GM12891 (cell line): ENCODE measurements at regions not wholly inside any gene's neighbourhood (a gene's known extent, or its start where the extent isn't known, plus 50 kb on each side); places are given as distances from the start of the nearest gene placed in this dataset.

Source experiments
- DNase-seq: peaks from one replicate; pipeline ENCODE4 v3.0.0; 2011; ENCODE audit warnings: low spot score; ENCODE audit not compliant: insufficient read length
- FAIRE-seq: peaks from 2 replicates; lab custom pipeline; 2011; peaks lifted over from hg19 to GRCh38; lab: Jason Lieb, UNC
- PAX5 ChIP-seq: IDR thresholded peaks from 2 replicates; pipeline ENCODE4 v1.6.1; 2011; ENCODE audit warnings: low read length, moderate library complexity, mild to moderate bottlenecking; ENCODE audit not compliant: insufficient read depth, severe bottlenecking
- POLR2A ChIP-seq: IDR thresholded peaks from 2 replicates; pipeline ENCODE4 v1.6.1; 2011; ENCODE audit warnings: low read depth, low read length, control low read depth
- POLR2AphosphoS5 ChIP-seq: IDR thresholded peaks from 2 replicates; pipeline ENCODE4 v1.6.1; 2011; ENCODE audit warnings: low read depth, low read length, control low read depth
- POU2F2 ChIP-seq: IDR thresholded peaks from 2 replicates; pipeline ENCODE4 v1.6.1; 2011; ENCODE audit warnings: low read depth, mild to moderate bottlenecking, control low read depth, low read length, moderate library complexity
- SPI1 ChIP-seq: IDR thresholded peaks from 2 replicates; pipeline ENCODE4 v1.6.1; 2011; ENCODE audit warnings: low read depth, low read length, control low read depth
- TAF1 ChIP-seq: IDR thresholded peaks from 2 replicates; pipeline ENCODE4 v1.6.1; 2011; ENCODE audit warnings: low read depth, low read length, control low read depth

- DNase-seq (no peak), FAIRE-seq (no peak)
- TF ChIP-seq POU2F2 = no peak
- TF ChIP-seq PAX5 = no peak
- no peak for TF ChIP-seq SPI1
- no peak for TF ChIP-seq POLR2A
Measured at GRCh38 chr18:41805341-41805740, 149.7 kb upstream of the PIK3C3 start.

GRCh38 chr18:41798879-41799278 lies 156.2 kb upstream of the PIK3C3 start:
- TF ChIP-seq POLR2A = no peak
- TF ChIP-seq POU2F2 = no peak
- no peak for TF ChIP-seq SPI1
- no peak for TF ChIP-seq TAF1
- TF ChIP-seq PAX5 = no peak
- no peak for TF ChIP-seq POLR2AphosphoS5
- no peak for DNase-seq
- no peak for FAIRE-seq

GRCh38 chr18:41790687-41791086 lies 164.3 kb upstream of the PIK3C3 start:
- DNase-seq (no peak), FAIRE-seq (no peak)

GRCh38 chr18:41789001-41789400 lies 166.0 kb upstream of the PIK3C3 start:
- FAIRE-seq (no peak), DNase-seq (no peak)
- TF ChIP-seq POLR2AphosphoS5 (no peak), POU2F2 (no peak), POLR2A (no peak), PAX5 (no peak), SPI1 (no peak), TAF1 (no peak)

More at GRCh38 chr18:41790687-41791086, 164.3 kb upstream of the PIK3C3 start:
- TF ChIP-seq TAF1 (no peak), POLR2AphosphoS5 (no peak), POU2F2 (no peak), SPI1 (no peak), PAX5 (no peak), POLR2A (no peak)

DNA sequence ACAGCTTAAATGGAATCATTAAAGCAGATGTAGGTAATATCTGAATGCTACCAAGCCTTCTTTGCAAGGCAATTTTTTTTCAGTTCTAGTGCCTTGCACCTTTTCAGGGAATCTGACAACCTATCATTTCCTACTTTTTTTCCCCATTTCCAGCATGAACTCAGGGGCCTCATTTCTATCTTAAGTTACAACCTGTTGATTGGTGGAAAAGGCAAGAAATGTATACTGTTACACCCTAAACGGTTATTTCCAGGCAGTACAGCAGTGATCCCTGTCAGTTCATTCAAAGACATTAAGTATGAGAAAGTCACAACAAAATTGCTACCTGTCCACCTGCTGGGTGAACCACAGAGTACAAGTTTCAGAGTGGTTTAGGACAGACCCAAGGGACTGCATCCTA lies 171.2 kb upstream of the PIK3C3 start:
- TF ChIP-seq TAF1 (no peak), POLR2A (no peak), SPI1 (no peak), PAX5 (no peak), POLR2AphosphoS5 (no peak), POU2F2 (no peak)
- no peak for DNase-seq
- no peak for FAIRE-seq

DNA sequence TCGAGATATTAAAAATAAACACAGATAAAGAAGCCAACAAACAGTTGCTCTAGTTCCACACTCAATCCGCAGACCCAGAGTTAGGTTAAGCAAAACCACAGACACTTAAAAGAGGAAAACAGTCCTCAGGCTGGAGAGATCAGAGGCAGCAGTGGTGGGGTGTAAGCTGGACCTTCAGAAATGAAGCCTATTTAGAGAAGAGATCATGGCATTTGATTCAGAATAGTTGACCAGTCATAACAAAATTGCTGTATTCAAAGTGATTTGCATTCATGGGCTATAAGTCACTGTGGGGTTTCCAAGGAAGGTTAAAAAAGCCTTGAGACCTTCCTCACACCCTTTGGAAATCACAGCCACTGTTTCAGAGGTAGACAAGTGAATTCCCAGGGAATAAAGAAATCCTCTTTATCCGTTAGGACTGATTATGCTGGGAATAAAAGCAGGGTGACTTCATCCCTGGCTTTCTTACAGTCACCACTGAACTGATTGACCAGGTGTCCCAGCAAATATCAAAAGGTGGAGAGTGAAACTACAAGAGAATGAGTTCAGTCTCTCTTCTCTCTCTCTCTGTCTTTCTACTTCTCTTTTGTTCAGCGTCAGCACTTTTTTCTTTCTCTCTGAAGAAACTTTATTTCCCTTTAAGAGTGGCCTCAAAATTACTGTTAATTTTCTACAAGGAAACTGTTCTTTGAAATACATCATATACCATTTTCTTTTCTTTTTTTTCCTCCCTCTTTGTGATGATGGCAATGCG lies 171.8 kb upstream of the PIK3C3 start:
- FAIRE-seq (no peak), DNase-seq (no peak)
- TF ChIP-seq POU2F2 (no peak), POLR2A (no peak), TAF1 (no peak), SPI1 (no peak), PAX5 (no peak), POLR2AphosphoS5 (no peak)

DNA sequence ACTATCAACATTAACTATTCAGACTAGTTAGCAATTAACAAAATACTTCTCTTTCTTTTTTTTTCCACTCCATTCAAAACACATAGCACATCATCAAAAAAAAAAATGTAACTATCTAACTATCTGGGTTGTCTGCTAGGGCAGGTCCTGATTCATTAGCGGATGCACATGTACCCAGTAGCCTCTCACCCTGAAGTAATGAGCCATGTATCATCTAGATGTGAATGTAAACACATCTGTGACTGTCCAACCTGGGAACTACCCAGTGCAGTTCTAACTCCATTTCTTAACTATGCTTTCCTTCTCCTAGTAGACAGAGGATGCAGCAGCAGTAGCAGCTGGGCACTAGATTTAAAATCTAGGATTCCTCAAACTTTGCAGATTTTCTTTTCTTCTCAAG lies 183.1 kb upstream of the PIK3C3 start:
- TF ChIP-seq PAX5 (no peak), POLR2AphosphoS5 (no peak), POU2F2 (no peak), POLR2A (no peak), TAF1 (no peak), SPI1 (no peak)
- no peak for DNase-seq
- no peak for FAIRE-seq

GRCh38 chr18:41769265-41769664 lies 185.8 kb upstream of the PIK3C3 start:
- no peak for DNase-seq
- no peak for FAIRE-seq
- no peak for TF ChIP-seq POU2F2
- no peak for TF ChIP-seq PAX5
- no peak for TF ChIP-seq SPI1
- TF ChIP-seq POLR2A = no peak
- TF ChIP-seq POLR2AphosphoS5 = no peak
- TF ChIP-seq TAF1 = no peak

DNA sequence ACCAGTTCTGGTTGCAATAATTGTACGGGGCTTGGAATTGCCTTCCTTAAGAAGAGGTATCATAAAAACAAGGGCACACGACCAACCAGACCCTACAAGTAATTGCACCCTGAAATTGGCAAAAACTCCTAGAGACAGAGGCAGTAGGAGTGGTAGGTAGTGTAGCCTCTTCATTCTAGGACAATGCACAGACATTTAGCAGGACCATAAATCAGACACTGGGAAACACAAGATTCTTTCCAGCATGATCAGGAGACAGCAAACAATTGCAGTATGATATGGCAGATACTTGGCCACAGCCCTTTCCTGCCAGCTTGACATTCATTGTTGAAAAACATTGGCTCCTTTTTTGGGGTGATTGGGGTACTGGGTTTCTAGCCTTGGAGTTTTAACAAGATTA lies 186.6 kb upstream of the PIK3C3 start:
- DNase-seq = no peak
- TF ChIP-seq POLR2A (no peak), SPI1 (no peak), PAX5 (no peak), POLR2AphosphoS5 (no peak), TAF1 (no peak), POU2F2 (no peak)
- FAIRE-seq = no peak

GRCh38 chr18:41767960-41768359 lies 187.1 kb upstream of the PIK3C3 start:
- FAIRE-seq (no peak), DNase-seq (no peak)
- TF ChIP-seq POLR2AphosphoS5 = no peak
- no peak for TF ChIP-seq POU2F2
- TF ChIP-seq SPI1 = no peak
- no peak for TF ChIP-seq POLR2A
- no peak for TF ChIP-seq PAX5
- TF ChIP-seq TAF1 = no peak
